Trophoblast cell (in vitro differentiated cells and primary cell): ENCODE measurements at regions not wholly inside any gene's neighbourhood (a gene's known extent, or its start where the extent isn't known, plus 50 kb on each side); places are given as distances from the start of the nearest gene placed in this dataset.

Experiments
- DNase-seq, 2 donors: peaks; one replicate each; pipeline ENCODE4 v3.0.0-alpha.2; 2016
- H2AFZ ChIP-seq: 2 replicates; pipeline ENCODE4 v1.6.1; 2013; ENCODE audit warnings: low read length, moderate library complexity, mild to moderate bottlenecking; ENCODE audit not compliant: insufficient read depth, poor library complexity
- H2AK5ac ChIP-seq: 2 replicates; pipeline ENCODE4 v1.6.1; 2013; ENCODE audit warnings: mild to moderate bottlenecking, low read length
- H2BK120ac ChIP-seq: 2 replicates; pipeline ENCODE4 v1.6.1; 2013; ENCODE audit warnings: low read length, mild to moderate bottlenecking, moderate library complexity; ENCODE audit not compliant: insufficient read depth, poor library complexity
- H2BK12ac ChIP-seq: 2 replicates; pipeline ENCODE4 v1.6.1; 2013; ENCODE audit warnings: mild to moderate bottlenecking, low read length, moderate library complexity
- H2BK5ac ChIP-seq: 2 replicates; pipeline ENCODE4 v1.6.1; 2013; ENCODE audit warnings: low read length, low read depth, moderate library complexity, mild to moderate bottlenecking; ENCODE audit not compliant: poor library complexity
- H3K14ac ChIP-seq: 2 replicates; pipeline ENCODE4 v1.6.1; 2013; ENCODE audit warnings: mild to moderate bottlenecking, low read length
- H3K18ac ChIP-seq: 2 replicates; pipeline ENCODE4 v1.6.1; 2013; ENCODE audit warnings: mild to moderate bottlenecking, low read length
- H3K23ac ChIP-seq: 2 replicates; pipeline ENCODE4 v1.6.1; 2013; ENCODE audit warnings: low read length
- H3K27ac ChIP-seq: 2 replicates; pipeline ENCODE4 v1.5.1; 2013; ENCODE audit warnings: low read depth, mild to moderate bottlenecking, inconsistent platforms, low read length, moderate library complexity
- H3K27me3 ChIP-seq: 2 replicates; pipeline ENCODE4 v1.6.1; 2013; ENCODE audit warnings: inconsistent platforms, mild to moderate bottlenecking, low read length, moderate library complexity; ENCODE audit not compliant: insufficient read depth
- H3K36me3 ChIP-seq, 2 experiments: 1 replicate in 1 of 2; 2 replicates in 1 of 2; pipeline ENCODE4 v1.6.1; 2013; ENCODE audit warnings: low read length in 2 of 2, mild to moderate bottlenecking in 2 of 2, moderate library complexity in 1 of 2; ENCODE audit not compliant: insufficient read depth in 2 of 2, control insufficient read depth in 1 of 2
- H3K4ac ChIP-seq: 2 replicates; pipeline ENCODE4 v1.6.1; 2013; ENCODE audit warnings: low read depth, mild to moderate bottlenecking, low read length, moderate library complexity
- H3K4me1 ChIP-seq, 2 experiments: 1 replicate in 1 of 2; 2 replicates in 1 of 2; pipeline ENCODE4 v1.6.1; 2013; ENCODE audit warnings: low read length in 2 of 2, mild to moderate bottlenecking in 2 of 2, moderate library complexity in 1 of 2; ENCODE audit not compliant: insufficient read depth in 2 of 2, control insufficient read depth in 1 of 2
- H3K4me2 ChIP-seq: 2 replicates; pipeline ENCODE4 v1.6.1; 2013; ENCODE audit warnings: inconsistent platforms, mild to moderate bottlenecking, low read length, moderate library complexity
- H3K4me3 ChIP-seq: 2 replicates; pipeline ENCODE4 v1.5.1; 2013; ENCODE audit warnings: mild to moderate bottlenecking, low read depth, low read length, inconsistent platforms
- H3K79me1 ChIP-seq: one replicate; pipeline ENCODE4 v1.6.1; 2013; ENCODE audit warnings: low read length
- H3K79me2 ChIP-seq: 2 replicates; pipeline ENCODE4 v1.6.1; 2013; ENCODE audit warnings: low read length, mild to moderate bottlenecking; ENCODE audit not compliant: control insufficient read depth, insufficient read depth, poor library complexity
- H3K9ac ChIP-seq: 2 replicates; pipeline ENCODE4 v1.6.1; 2013; ENCODE audit warnings: mild to moderate bottlenecking, low read length
- H3K9me3 ChIP-seq: 2 replicates; pipeline ENCODE4 v1.6.1; 2013; ENCODE audit warnings: low read depth, mild to moderate bottlenecking, control low read depth, inconsistent platforms, low read length; ENCODE audit not compliant: insufficient read depth
- H4K12ac ChIP-seq: 2 replicates; pipeline ENCODE4 v1.6.1; 2013; ENCODE audit warnings: low read depth, mild to moderate bottlenecking, low read length, moderate library complexity
- H4K8ac ChIP-seq: 2 replicates; pipeline ENCODE4 v1.6.1; 2013; ENCODE audit warnings: low read depth, mild to moderate bottlenecking, low read length, moderate library complexity
- H4K91ac ChIP-seq: one replicate; pipeline ENCODE4 v1.6.1; 2013; ENCODE audit warnings: low read depth, mild to moderate bottlenecking, low read length, moderate library complexity
- WGBS: extraction: QIAGEN DNeasy Blood & Tissue Kit; methylation state at CpG from one replicate; pipeline ENCODE4 v1.1.7; 2013; ENCODE audit warnings: missing lambda C conversion rate; ENCODE audit not compliant: insufficient read length, insufficient coverage; ENCODE audit errors: extremely low coverage; 5-methylcytosine and 5-hydroxymethylcytosine counted together

- H3K27me3 ChIP-seq = no peaks in the 10 kb centered on the region
- H2AK5ac ChIP-seq = no peak overlapping the region
- no peak overlapping the region for H4K91ac ChIP-seq
- no peak overlapping the region for H2BK120ac ChIP-seq
- H3K9ac ChIP-seq = no peak overlapping the region
- H2AFZ ChIP-seq = no peak overlapping the region
- no CpG with 5 or more reads among the region's 1 CpG for WGBS
- H3K4me2 ChIP-seq = no peak overlapping the region
- no peak for DNase-seq
- no peak overlapping the region for H2BK5ac ChIP-seq
- H4K8ac ChIP-seq = no peak overlapping the region
- H3K14ac ChIP-seq = no peak overlapping the region
- H3K4me3 ChIP-seq = no peak overlapping the region
- no peaks in the 10 kb centered on the region for H3K36me3 ChIP-seq
- H2BK12ac ChIP-seq = no peak overlapping the region
- H3K79me2 ChIP-seq = no peaks in the 10 kb centered on the region
- H3K4me1 ChIP-seq = peaks cover 3 to 4% of the 10 kb centered on the region in 2 experiments
- no peak overlapping the region for H3K18ac ChIP-seq
- H3K79me1 ChIP-seq = peaks cover 4% of the 10 kb centered on the region
- no peaks in the 10 kb centered on the region for H3K9me3 ChIP-seq
- peak overlapping the region; percentile 34 for H3K27ac ChIP-seq
- H4K12ac ChIP-seq = no peak overlapping the region
- no peak overlapping the region for H3K23ac ChIP-seq
- H3K4ac ChIP-seq = no peak overlapping the region
These were observed 135.5 kb upstream of the RBMS3 start for GRCh38 chr3:29145360-29145759.

DNA sequence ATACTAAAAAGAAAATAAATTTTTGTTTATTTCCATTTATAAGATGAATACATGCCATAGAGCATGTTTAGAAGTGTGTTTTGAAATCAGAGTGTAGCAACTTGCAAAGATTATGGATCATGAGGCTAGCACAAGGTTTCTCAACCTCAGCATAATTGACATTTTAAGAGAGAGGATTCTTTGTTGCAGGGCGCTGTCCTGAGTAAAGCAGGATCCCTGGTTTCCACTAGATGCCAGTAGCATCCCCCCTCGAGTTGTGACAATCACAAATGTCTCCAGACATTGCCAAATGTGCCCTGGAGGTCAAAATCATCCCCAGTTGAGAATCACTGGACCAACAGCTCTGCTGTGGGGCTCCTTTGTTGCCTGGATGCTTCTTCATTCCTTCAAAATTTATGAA is 128.5 kb upstream of the RBMS3 start:
- no peak for DNase-seq
- Histone ChIP-seq H2AFZ (no peak overlapping the region), H3K9ac (no peak overlapping the region), H3K79me1 (no peaks in the 10 kb centered on the region), H2AK5ac (no peak overlapping the region), H3K79me2 (no peaks in the 10 kb centered on the region), H4K91ac (no peak overlapping the region), H3K4me1 (no peaks in the 10 kb centered on the region), H2BK5ac (no peak overlapping the region), H2BK12ac (no peak overlapping the region), H3K4me2 (no peak overlapping the region), H3K4me3 (no peak overlapping the region), H3K18ac (no peak overlapping the region), H3K4ac (no peak overlapping the region), H3K9me3 (no peaks in the 10 kb centered on the region), H3K23ac (no peak overlapping the region), H4K8ac (no peak overlapping the region), H3K27ac (no peak overlapping the region), H3K36me3 (no peaks in the 10 kb centered on the region), H3K14ac (no peak overlapping the region), H3K27me3 (no peaks in the 10 kb centered on the region), H2BK120ac (no peak overlapping the region), H4K12ac (no peak overlapping the region)
- no CpG with 5 or more reads among the region's 2 CpGs for WGBS

GRCh38 chr3:29153811-29154210 is 127.1 kb upstream of the RBMS3 start:
- WGBS = no CpG with 5 or more reads among the region's 3 CpGs
- no peak overlapping the region for H4K91ac ChIP-seq
- no peaks in the 10 kb centered on the region for H3K36me3 ChIP-seq
- no peaks in the 10 kb centered on the region for H3K9me3 ChIP-seq
- H4K8ac ChIP-seq = no peak overlapping the region
- no peak overlapping the region for H2AFZ ChIP-seq
- no peak overlapping the region for H3K14ac ChIP-seq
- H3K18ac ChIP-seq = no peak overlapping the region
- DNase-seq = no peak
- H3K27me3 ChIP-seq = no peaks in the 10 kb centered on the region
- no peak overlapping the region for H3K4me2 ChIP-seq
- no peak overlapping the region for H3K4me3 ChIP-seq
- H3K79me1 ChIP-seq = no peaks in the 10 kb centered on the region
- no peak overlapping the region for H2BK120ac ChIP-seq
- no peak overlapping the region for H2BK12ac ChIP-seq
- no peaks in the 10 kb centered on the region for H3K79me2 ChIP-seq
- no peak overlapping the region for H3K27ac ChIP-seq
- H3K4me1 ChIP-seq = no peaks in the 10 kb centered on the region
- H2BK5ac ChIP-seq = no peak overlapping the region
- H3K4ac ChIP-seq = no peak overlapping the region
- H2AK5ac ChIP-seq = no peak overlapping the region
- no peak overlapping the region for H4K12ac ChIP-seq
- no peak overlapping the region for H3K9ac ChIP-seq
- H3K23ac ChIP-seq = no peak overlapping the region

GRCh38 chr3:29156086-29156715 is 124.7 kb upstream of the RBMS3 start:
- Histone ChIP-seq H3K14ac (no peak overlapping the region), H3K4me1 (no peaks in the 10 kb centered on the region), H2BK120ac (no peak overlapping the region), H3K79me1 (no peaks in the 10 kb centered on the region), H2AK5ac (no peak overlapping the region), H3K4ac (no peak overlapping the region), H3K18ac (no peak overlapping the region), H3K9me3 (no peaks in the 10 kb centered on the region), H3K23ac (no peak overlapping the region), H3K9ac (no peak overlapping the region), H3K79me2 (no peaks in the 10 kb centered on the region), H4K91ac (no peak overlapping the region), H2BK5ac (no peak overlapping the region), H3K27me3 (no peaks in the 10 kb centered on the region), H3K4me2 (no peak overlapping the region), H3K27ac (no peak overlapping the region), H4K12ac (no peak overlapping the region), H4K8ac (no peak overlapping the region), H2BK12ac (no peak overlapping the region), H2AFZ (no peak overlapping the region), H3K4me3 (no peak overlapping the region), H3K36me3 (no peaks in the 10 kb centered on the region)
- WGBS = no CpG with 5 or more reads among the region's 5 CpGs
- no peak for DNase-seq
